SIG-M5 treated with dmso at 0.1 percent for 504 hours (cell line): ENCODE measurements at regions not wholly inside any gene's neighbourhood (a gene's known extent, or its start where the extent isn't known, plus 50 kb on each side); places are given as distances from the start of the nearest gene placed in this dataset.

ENCODE experiments used
- DNase-seq: peaks from one replicate; lab custom pipeline; 2025; ENCODE audit not compliant: unreplicated experiment; lab: John Stamatoyannopoulos, UW

- DNase-seq, result no peak
Observed at GRCh38 chr4:10336471-10336870, 120.8 kb downstream of the ZNF518B start.

DNA sequence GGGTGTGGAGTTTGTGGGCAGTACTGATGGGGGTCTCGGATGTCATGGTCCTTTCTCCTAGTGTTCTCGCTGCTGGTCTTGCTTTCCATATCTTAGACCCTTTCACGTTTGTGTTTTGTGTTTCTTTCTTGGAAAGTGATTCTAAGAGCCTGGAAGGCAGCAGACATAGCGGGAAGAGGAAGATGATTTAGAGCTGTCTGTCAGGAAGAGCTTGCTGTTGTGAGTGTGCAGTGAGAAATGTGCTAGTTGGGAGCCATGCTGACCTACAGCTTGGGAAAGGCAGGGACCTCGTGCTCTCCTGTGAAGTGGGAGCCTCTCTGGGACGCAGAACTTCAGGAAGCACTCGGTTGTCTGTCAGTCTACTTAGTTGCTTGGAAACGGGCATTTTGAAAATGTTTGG lies 122.2 kb downstream of the ZNF518B start:
- DNase-seq, result no peak

DNA sequence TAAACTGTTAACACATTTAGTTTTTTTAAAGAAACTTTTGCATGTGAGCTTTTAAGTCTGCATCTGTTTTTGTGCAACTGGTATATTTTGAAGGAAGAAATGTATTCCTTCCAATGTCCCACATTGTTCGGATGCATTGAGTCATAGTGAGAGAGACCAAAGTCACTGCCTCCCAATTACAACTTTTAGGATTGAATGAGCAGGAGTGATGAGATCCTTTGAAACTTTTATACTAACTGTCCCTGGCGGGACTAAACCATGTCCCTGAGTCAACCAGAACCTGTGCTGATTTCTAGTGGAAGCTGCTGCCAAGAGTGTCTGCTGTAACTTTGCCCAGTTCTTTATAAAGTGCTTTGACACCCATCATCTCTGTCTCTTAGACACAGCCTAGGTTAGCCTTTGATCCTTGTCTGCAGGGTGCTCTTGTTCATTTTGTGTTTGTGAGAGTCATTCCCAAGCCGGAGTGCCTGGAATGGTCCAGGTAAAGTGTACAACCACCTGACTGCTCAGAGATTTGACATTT lies 122.7 kb downstream of the ZNF518B start:
- no peak for DNase-seq

- no peak for DNase-seq
Observed at GRCh38 chr4:10333942-10334341, 123.3 kb downstream of the ZNF518B start.

GRCh38 chr4:10326075-10326474 lies 131.2 kb downstream of the ZNF518B start:
- no peak for DNase-seq

GRCh38 chr4:10321931-10322330 lies 135.3 kb downstream of the ZNF518B start:
- DNase-seq, result no peak

- DNase-seq, result no peak
Observed at GRCh38 chr4:10320130-10320529, 137.1 kb downstream of the ZNF518B start.

GRCh38 chr4:10317345-10317744 lies 139.9 kb downstream of the ZNF518B start:
- no peak for DNase-seq

GRCh38 chr4:10316851-10317250 lies 140.4 kb downstream of the ZNF518B start:
- no peak for DNase-seq

DNA sequence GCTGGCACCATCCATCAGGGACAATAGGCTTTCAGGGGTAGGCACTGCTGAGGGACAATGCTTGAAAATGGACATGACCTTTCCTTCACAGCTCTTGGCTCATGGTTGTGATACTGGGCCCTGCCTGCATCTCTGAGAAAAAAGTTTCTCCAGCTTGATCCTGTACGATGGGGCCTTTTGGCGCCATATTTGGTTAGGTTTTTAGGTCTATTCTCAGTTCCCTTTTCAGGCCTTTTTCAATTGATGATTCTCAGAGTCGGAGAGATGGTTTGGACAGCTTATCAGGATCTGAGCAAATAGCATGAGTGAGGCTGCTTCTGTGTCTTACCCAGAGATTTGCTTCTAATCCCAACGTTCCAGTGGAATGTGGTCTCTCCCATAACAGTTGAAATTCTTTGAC lies 141.6 kb downstream of the ZNF518B start:
- DNase-seq, result no peak

DNA sequence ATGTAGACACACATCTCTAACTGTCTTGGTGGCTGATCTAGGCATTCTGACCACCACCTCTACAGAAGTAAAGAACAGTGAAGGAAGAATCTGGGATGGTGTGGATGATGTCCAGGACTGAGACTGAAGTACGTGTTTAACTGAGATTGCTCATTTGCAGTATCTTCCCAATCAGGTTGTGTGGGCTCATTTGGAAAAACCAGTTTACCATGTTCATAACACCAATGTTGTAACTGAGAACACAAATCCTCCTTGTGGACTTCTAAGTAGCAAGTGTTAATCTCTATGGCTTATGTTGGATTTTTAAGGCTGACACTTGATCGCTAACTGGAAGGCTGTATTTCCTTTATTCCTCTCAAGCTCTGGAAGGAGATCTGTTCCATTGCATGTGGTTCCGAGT lies 144.7 kb downstream of the ZNF518B start:
- DNase-seq, result no peak

- no peak for DNase-seq
Observed at GRCh38 chr4:10311939-10312338, 145.3 kb downstream of the ZNF518B start.

GRCh38 chr4:10305816-10306215 lies 151.4 kb downstream of the ZNF518B start:
- no peak for DNase-seq

- DNase-seq, result no peak
Observed at GRCh38 chr4:10303291-10303690, 153.9 kb downstream of the ZNF518B start.

- no peak for DNase-seq
Observed at GRCh38 chr4:10302096-10302495, 155.1 kb downstream of the ZNF518B start.

GRCh38 chr4:10299601-10300000 lies 157.6 kb downstream of the ZNF518B start:
- DNase-seq, result no peak

DNA sequence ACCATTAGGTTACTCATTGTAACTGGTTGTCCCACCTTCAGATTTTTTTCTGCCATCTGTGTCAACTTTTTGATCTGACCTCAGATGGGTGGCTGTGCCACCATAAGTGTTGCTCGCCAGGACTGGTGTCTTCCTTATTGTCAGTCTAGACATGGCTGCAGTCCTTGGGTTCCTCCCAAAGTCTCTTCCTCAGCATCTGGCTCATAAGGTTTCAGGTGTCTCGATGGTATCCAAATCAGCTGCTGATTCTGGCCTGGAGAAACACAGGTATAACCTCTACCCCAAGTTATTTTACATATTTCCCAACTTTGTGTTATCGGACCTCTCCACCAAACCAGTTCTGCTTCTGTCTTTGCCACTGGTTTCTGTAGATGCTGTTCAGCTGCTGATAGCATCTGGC lies 158.5 kb downstream of the ZNF518B start:
- no peak for DNase-seq

DNA sequence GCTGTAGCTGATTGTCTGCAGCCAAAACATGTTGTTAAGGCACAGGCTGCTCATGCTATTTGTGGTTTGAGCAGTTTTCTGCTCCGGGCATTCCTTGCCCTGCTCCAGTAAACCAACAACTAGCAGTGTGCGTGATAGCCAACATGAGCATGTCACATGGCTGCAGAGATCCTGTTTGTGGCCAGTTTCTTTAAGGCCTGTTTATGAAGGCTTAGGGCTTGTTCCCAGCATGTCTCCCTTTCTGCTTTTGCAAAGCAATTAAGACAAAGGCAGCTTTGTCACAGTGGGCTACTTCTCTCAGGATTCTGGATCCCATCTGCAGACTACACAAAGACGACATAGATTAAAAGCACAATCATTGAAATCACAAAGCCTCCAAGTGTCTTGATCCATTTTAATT lies 160.5 kb downstream of the ZNF518B start:
- DNase-seq, result no peak

- DNase-seq, result no peak
Observed at GRCh38 chr4:10295301-10295700, 161.9 kb downstream of the ZNF518B start.

GRCh38 chr4:10289538-10289906 lies 167.7 kb downstream of the ZNF518B start:
- no peak for DNase-seq

DNA sequence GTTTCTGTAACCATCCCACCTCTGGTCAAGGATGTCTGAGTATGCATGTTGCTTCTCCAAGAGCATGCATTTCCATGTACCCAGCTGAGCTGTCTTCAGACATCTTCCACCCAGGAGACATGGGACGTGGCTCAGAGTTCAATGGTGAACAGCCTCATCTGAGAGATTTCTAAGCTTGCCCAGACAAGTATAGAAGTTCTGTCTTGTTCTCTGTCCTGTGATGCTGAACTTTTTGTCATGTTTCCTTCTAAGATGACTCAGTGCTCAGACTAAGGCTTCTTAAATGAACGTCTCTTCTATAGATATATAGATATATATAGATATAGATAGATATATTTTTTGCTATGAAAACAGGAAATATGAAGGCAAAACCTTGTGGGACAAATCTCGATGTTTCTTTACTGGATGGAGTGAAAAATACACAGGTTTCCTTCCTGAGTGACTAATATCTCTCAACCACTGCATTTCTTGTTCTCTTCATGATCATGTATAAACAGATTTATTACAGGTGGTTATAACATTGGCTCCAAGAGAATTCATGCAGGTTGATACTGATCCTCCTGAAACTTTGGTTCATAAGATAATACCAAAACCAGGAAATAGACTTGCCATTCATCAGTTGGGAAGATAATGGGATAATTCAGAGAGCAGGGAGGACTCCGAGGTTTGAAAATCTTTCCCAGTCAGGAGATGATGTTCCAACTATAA lies 168.2 kb downstream of the ZNF518B start:
- no peak for DNase-seq

DNA sequence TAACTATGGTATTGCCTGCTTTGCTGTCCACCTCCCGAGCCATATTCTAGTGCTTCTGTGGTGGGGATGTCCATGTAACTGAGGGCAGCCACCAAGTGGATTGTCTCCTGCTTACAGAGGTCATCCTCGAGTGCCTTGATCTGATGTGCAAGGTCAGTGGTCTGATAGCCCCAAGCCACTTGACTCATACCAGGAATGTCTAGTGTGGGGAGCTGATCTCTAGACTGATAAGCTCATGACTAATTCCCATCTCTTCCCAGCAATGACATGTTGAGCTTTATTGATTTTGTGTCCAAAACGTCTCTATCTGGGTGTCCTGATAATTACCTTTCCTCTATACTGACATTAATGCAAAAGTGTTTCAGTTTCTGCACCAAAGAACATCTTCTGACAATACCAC lies 168.4 kb upstream of the WDR1 start:
- no peak for DNase-seq

- no peak for DNase-seq
Observed at GRCh38 chr4:10283761-10284160, 167.2 kb upstream of the WDR1 start.
